Activated CD4-positive, alpha-beta T cell treated with anti-CD3 and anti-CD28 coated beads, Interleukin-2, amount 50 U/mL, for 4 hours (primary cell): ENCODE measurements at regions not wholly inside any gene's neighbourhood (a gene's known extent, or its start where the extent isn't known, plus 50 kb on each side); places are given as distances from the start of the nearest gene placed in this dataset.
"Not testable (repeated sequence)": the region's sequence is repeated elsewhere in the genome, so short reads cannot be mapped to it uniquely, and the experiment has no call there.

Experiments used
- DNase-seq, 2 experiments: peaks; one replicate each; pipeline ENCODE4 v3.0.0-alpha.2; 2020

DNA sequence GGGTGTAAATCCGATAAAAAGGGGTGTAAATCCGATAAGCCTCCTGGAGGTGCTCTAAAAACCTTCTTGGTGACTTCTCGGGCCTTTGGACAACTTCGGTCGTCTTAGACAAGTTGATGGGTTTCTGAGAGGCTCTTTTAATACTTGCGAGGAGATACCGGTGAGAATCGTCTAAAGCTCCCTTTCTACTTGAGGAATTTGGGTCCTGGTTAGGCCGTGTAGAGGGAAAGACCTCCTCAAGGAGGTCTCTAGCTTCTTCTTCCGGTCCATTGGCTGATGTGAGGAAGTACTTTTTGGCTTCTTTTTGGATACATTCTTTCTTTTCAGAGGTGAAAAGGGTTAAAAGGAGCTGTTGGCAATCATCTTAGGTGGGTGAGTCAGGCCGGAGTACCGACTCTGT lies 128.5 kb downstream of the ART5 start:
- not testable (repeated sequence) for DNase-seq

DNA sequence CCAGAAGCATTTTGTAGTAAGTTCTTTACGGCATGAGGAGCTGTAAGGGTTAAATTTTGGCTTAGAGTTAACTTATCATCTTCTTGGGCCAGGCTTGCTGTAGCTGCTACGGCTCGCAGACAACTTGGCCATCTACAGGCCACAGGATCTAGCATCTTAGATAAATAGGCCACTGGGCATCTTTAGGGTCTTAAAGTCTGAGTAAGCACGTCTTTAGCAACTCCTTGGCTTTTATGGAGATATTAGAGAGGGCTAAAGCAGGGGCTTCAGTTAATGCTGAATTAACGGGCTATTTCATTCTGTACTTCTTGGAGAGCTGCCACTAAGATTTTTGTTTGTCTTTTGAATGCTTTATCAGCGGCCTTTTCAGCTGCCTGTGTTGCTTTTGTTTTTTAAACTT lies 129.0 kb downstream of the ART5 start:
- DNase-seq: not testable (repeated sequence)

DNA sequence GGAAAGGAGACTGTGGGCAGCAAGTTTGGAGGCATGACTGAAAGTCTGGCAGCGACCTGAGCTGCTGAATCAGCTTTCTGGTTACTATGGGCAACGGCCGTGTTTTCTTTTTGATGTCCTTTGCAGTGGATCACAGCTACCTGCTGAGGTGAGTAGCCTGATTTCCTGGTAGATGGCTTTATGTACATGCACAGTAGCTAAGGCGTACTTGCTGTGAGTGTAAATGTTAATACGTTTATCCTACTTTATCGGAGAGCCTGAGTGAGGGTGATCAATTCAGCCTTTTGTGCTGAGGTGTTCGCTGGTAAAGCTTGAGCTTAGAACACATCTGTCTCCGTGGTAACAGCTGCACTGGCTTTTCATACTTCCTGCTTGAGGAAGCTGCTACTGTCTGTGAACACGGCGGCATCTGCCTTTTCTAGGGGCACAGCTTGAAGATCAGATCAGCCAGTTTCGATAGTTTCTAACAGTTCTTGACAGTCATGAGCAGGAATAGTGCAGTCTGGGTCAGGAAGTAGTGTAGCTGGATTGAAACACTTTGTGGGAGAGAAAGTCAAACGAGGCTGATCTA lies 129.6 kb downstream of the ART5 start:
- DNase-seq: peak; percentile 33 to 38

DNA sequence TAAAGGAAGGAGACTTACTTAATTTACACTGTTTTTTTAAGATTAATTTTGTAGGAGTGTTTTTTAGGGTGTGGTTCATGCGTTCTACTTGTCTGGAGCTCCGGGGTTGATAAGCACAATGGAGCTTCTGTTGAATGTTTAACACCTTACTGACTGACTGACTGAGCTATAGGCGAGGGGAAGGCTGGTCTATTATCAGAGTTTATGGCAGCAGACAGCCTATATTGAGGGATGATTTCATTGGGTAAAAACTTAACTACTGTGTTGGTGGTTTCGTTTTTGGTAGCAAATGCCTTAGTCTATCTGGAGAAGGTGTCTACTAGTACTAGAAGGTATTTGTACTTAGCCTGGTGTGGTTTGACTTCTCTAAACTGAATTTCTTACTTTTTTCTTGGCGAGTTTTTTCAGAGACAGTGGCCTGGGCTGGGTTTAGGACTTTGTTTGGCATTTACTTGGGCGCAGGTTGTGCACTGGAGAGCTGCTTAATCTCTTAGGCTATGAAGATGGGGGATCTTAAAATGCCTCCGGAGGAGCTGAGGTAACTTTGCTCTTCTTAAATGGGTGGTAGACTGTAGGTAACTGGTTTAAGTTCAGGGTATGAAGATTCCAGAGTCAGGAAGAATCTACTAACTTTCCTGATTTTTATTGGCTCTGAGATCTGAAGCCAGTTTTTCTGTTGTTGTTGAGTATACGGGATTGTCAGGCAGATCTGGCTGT lies 130.2 kb downstream of the ART5 start:
- DNase-seq: not testable (repeated sequence)

DNA sequence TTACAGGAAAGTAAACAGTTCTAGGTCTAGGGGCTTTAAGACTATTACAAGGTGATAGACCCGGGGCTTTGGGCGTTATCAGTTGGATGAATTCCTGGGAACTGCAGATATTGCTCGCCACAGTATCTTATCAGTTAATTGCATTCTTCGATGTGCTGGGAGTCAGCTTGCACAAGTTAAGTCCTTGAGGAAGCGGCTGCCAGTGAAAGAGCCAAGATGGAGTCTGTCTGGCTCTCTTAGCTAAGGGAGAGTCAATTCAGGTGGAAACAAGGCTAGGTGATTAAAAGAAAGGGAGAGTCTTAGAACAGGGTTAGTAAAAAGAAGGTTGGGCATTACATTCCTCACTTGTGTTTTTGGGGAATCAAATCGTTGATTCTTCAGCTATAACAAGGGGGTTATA lies 130.6 kb upstream of the ZNF195 start:
- DNase-seq: not testable (repeated sequence)

DNA sequence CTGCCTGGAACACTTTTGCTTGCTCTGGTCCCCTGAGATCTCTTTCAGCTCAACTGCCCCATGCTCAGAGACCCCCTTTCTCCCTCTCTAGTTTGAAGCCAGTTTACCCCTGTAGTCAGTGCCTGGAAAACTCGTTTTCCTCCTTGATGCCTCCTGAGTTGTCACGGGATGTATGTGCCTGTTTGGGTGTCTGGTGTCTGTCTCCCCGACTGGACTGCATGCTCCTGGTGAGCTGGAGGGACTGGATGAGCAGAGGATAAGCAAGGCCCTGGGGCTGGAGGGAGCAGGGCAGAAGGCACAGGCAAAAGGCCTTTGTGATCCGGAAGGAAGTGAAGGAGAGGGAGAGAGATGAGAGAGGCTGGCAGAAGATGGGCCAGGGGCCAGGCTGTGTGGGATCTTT lies 120.3 kb upstream of the ZNF195 start:
- not testable (repeated sequence) for DNase-seq

DNA sequence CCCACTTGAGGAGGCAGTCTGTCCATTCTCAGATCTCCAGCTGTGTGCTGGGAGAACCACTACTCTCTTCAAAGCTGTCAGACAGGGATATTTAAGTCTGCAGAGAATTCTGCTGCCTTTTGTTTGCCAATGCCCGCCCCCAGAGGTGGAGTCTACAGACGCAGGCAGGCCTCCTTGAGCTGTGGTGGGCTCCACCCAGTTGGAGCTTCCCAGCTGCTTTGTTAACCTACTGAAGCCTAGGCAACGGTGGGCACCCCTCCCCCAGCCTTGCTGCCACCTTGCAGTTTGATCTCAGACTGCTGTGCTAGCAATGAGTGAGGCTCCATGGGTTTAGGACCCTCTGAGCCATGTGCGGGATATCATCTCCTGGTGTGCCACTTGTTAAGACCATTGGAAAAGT lies 119.4 kb upstream of the ZNF195 start:
- peak in 1 of 2 experiments; percentile 11 for DNase-seq

DNA sequence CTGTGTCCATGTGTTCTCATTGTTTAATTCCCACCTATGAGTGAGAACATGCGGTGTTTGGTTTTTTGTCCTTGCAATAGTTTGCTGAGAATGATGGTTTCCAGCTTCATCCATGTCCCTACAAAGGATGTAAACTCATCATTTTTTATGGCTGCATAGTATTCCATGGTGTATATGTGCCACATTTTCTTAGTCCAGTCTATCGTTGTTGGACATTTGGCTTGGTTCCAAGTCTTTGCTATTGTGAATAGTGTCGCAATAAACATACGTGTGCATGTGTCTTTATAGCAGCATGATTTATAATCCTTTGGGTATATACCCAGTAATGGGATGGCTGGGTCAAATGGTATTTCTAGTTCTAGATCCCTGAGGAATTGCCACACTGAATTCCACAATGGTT lies 114.2 kb upstream of the ZNF195 start:
- not testable (repeated sequence) for DNase-seq

DNA sequence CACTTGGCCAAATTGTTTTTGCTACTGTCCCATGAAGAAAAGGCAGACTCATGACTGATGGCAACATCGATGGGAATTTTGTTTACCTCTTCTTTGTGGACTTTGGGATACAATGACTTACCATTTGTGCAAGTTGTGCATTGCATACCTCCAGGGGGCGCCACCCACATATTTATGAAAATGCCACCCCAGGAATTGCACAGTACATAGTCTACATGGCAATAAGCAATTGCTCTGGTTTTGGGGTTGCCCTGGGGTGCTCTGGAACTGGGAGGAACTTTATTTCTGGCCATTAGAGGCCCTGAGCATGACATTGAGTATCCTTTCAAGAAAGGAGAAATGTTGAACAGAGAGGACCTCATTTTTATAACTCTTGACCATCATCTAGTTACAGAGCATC lies 109.1 kb upstream of the ZNF195 start:
- DNase-seq: not testable (repeated sequence)

DNA sequence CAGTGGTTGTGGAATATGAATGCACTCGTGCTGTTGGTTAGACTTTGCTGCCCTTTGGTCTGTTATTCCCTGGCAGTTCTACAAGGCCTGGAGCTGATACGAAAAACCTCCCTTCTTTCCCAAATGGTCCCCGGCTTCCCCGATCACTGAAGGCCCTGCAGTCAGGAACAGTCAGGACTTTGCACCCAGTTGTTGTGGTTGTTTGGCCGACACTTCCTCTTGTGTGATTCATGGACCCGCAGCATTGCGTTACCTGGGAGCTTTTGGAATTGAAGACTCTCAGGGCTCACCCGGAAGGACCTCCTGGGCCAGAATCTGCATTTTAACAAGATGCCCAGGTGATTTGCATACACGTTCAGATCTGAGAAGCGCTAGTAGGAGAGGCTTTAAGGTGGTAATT lies 106.8 kb upstream of the ZNF195 start:
- DNase-seq: not testable (repeated sequence)

DNA sequence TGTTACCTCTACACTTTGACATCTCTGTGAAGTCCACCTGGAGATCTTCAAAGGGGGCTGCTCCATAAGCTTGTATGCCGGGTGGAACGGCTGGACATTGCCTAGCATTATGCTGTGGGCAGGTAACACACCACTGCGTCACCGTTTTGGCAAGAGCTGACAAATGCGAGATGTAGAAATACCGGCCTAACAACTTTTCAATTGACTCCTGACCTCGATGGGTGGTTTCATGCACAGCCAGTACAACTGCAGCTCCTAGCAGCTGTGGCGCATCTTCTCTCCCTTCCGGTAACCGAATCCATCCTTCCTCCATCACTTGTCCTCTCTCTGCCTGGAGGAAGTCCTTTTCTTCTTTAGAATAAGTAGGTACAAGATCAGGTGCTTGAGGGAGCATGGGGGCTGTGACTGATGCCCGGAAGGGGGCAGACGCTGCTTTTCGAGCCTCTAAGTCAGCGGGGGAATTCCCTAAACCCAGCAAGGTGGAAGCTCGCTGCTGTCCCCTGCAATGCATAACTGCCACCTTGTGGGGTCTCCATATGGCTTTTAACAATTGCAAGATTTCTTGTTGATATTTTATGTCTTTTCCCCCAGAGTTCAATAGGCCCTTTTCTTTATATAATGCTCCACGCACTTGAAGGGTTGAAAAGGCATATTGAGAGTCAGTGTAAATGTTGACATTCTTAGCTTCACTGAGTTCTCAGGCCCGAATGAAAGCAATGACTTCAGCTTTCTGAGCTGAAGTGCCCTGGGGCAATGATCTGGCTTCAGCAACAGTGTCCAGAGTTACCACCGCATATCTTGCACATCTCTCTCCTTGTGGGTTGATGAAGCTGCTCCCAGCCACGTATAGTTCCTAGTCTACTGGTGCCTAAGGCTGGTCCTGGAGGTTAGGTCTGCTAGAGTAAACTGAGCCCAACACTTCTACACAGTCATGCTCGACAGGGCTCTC lies 98.3 kb upstream of the ZNF195 start:
- DNase-seq: not testable (repeated sequence)

DNA sequence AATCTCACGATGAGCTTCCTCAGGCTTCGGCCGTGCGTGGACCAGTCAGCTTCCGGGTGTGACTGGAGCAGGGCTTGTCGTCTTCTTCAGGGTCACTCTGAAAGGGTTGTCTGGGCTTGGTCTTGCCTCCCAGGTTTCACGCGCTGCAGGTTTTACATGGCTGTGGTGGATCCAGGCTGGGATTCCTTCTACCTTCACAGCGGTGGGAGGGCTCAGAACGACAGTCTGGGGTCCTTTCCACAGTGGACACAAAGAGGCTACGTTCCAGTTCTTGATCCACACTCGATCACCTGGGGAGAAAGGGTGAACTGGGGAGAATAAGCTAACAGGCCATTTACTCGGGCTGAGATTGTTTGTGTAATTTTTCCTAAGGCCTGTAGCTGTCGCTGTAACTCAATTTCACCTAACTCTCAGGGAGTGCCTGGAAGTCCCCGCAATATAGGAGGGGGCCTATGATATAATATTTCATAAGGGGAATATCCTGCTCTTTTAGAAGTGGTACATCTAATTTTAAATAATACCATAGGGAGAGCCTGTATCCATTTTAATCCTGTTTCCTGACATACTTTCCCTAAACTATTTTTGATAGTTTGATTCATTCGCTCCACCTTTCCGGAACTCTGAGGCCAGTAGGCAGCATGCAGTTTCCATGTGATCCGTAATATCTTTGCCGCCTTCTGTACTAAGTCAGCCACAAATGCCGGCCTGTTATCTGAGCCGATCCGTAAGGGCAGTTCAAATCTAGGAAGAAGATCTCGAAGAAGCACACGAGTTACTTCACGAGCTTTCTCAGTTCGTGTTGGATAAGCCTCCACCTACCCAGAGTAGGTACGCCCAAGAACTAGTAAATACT lies 97.4 kb upstream of the ZNF195 start:
- DNase-seq: not testable (repeated sequence)

DNA sequence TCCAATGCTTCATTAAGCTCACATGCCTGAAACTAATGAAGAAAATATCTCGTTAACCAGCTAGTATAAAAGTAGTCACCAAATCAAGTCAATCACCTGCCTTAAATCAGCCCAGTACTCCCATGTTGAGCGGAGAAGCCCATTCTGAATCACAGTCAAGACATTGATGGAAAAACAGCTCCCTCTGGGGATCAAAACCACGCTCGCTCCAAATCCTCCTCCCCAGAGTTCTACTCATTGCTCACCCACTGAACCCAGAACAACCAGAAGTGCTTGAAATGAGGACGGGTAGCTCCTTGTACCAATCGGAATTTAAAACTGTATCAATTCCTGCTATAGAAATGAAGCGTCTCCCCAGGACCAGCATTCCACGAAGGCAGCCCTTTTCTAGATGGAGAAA lies 90.0 kb upstream of the ZNF195 start:
- DNase-seq: not testable (repeated sequence)

DNA sequence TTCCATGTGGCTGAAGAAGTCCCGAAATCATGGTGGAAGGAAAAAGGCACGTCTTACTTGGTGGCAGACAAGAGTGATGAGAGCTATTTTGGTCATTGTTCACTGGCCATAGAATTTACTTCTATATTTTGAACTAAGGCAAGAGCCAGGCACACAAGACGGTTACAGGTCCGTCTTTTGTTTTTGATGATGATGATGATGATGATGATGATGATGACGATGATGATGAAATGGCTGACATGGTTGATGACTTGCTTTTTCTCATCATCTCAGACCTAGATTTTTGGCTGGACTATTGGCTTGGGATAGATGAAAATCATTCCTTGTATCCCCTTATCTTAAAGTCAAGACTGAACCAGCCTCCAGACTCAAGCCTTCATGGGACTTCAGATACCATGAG lies 88.7 kb upstream of the ZNF195 start:
- not testable (repeated sequence) for DNase-seq

DNA sequence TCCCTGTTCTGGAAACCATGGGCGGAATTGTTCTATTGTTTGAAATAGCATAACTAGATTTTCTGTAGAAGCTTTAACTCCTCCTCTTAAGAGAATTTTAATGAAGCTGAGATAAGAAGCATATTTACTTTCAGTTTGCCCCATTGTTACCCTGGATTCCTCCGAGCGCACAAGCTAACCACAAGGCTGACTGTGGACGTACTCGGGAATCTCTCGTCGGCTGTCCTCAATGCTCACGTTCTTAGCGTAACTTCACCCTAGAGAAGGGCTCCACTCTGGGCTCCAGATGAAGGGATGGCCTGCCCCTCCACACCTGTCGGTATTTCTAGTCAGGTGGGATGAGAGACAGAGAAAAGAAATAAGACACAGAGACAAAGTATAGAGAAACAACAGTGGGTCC lies 76.7 kb upstream of the ZNF195 start:
- DNase-seq: not testable (repeated sequence)

DNA sequence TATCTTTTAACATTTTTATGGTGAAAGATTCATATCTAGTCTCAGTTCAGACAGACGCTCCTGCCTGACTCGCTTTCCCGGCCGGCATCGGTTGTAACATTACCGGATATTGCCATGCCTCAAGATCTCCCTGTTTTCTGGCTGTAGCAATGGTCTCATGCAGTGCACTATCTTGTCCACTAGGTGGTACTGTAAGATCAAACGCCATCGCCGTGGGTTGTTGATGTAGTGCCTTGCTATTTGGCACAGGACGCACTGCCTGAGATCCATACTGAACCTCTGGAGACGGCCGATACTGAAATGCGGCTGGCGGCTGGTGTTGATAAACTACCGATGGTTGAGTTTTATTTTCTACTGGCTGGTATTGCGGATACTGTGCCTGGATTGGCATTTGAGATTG lies 75.9 kb upstream of the ZNF195 start:
- DNase-seq: peak; percentile 38

DNA sequence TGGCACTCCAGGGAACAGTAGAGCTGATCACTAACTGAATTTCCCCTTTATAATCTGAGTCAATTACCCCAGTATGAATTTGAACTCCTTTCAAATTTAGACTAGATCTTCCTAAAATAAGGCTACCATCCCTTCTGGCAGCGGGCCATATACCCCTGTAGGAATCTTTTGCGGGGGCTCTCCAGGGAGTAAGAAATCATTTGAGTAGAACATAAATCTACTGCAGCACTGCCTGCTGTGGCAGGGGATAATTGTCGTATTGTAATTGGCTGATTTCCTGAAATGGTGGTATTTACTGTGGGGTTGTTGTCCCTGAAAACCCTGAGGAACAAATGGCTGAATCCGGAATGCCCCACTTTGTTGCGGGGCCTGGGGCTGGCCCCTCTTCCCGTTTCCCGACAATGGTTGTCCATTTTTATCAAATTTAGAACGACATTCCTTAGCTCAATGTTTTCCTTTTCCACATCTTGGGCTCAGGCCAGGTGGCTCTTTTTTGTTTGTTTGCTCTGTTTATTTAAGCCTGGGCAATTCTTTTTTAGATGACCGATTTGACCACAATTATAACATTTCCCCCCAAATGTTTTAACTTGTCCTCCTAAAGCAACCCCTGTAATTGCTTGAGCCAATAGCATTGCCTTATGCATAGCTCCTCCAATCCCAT lies 74.8 kb upstream of the ZNF195 start:
- DNase-seq: not testable (repeated sequence)

DNA sequence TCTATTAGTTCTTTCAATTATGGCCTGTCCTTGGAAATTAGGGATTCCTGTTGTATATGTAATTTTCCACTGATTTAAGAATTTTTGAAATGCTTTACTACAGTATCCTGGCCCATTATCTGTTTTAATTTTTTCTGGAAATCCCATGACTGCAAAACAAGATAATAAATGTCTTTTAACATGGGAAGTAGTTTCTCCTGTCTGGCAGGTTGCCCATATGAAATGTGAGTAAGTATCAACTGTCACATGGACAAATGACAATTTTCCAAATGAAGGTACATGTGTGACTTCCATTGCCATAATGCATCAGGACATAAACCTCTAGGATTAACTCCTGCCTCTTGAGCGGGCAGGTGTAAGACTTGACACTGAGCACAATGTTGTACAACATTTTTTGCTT lies 71.9 kb upstream of the ZNF195 start:
- DNase-seq: not testable (repeated sequence)

DNA sequence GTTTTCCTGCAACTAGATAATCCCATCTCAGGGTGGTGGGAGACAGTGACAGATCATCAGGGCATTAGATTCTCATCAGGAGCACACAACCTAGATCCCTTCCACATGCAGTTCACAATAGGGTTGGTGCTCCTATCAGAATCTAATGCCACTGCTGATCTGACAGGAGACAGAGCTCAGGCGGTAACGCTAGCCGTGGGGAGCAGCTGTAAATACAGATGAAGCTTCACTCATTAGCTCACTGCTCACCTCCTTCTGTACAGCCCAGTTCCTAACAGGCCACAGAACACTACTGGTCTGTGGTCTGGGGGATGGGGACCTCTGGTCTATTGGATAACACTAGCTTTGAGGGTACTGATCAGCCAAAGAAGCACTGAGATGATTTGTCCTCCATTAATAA lies 66.6 kb upstream of the ZNF195 start:
- DNase-seq: not testable (repeated sequence)

DNA sequence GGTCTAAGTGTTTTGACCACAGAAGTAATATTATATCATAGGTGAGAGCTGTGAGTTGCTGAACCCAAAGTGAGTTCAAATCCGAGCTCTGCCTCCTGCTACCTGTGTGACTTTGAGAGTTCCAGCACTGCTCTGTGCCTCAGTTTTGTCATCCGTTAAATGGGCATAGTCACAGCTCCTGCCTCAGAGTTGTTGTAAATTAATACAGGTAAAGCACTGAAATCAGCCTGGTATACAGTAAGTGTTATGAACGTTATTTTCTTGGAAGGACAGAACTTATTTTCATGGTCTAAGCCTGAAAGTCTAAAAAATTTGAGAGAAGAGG lies 65.4 kb upstream of the ZNF195 start:
- not testable (repeated sequence) for DNase-seq

DNA sequence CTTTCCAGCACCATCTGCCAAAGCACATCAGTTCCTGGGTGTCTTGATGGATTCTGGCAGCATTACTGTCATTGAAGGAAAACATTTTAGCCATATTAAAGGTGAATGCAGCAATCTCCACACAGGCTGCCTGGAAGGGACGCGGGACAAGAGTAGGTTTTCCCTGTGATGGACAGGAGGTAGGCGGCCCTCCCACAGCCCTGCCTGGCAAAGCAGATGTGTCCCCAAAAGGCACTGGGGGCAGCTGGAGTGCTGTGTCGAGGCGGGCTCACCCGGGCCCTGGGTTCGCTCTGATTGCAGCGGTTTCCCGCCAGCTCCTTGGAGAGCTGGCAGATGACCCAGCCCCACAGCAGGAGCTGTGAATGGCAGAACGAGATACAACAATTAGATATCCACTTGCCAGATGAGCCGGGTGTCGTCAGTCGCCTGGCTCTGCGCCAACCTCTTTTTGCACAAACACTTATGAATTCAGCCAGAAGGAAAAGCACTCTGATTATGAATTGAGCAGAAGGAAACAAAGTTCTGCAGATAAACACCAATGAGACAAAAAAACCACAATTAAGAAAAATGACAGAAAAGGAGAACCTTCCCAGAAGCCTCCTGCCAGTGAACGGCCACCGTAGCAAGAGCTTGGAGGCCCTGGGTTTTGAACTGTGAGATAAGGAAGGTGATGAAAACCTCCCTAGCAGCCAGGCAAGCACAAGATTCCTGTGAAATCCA lies 64.9 kb upstream of the ZNF195 start:
- DNase-seq: not testable (repeated sequence)
